GM12873 (cell line): ENCODE measurements at regions not wholly inside any gene's neighbourhood (a gene's known extent, or its start where the extent isn't known, plus 50 kb on each side); places are given as distances from the start of the nearest gene placed in this dataset.

Experiments used
- CTCF ChIP-seq: IDR thresholded peaks from 2 replicates; pipeline ENCODE4 v1.5.1; 2012; ENCODE audit warnings: low read depth, mild to moderate bottlenecking, moderate library complexity, low read length, control low read depth; ENCODE audit not compliant: insufficient read depth; ENCODE audit errors: missing control alignments

DNA sequence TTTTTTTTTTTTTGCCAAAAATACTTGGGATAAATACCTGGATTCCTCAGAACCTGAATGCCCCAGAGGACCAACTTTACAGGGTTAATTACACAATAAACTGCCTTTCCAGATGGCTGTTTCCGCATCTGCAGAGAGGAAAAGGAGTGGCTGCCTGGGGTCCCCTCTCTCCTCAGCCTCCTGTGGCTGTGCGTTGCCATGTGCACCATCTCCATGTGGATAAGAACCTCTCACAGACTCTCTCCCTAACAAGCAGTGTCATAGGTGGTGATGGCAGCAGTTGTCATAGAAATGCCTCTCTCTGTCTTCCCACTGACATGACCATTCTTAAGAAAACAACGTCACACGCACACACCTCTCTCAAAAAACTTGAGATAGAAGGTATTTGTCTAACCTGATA lies 179.4 kb downstream of the RPLP1 start:
- TF ChIP-seq CTCF: no peak

GRCh38 chr15:69634860-69635259 lies 182.2 kb downstream of the RPLP1 start:
- TF ChIP-seq CTCF: no peak

GRCh38 chr15:69636169-69636915 lies 183.7 kb downstream of the RPLP1 start:
- TF ChIP-seq CTCF: no peak

GRCh38 chr15:69637818-69638217 lies 185.2 kb downstream of the RPLP1 start:
- TF ChIP-seq CTCF: no peak

DNA sequence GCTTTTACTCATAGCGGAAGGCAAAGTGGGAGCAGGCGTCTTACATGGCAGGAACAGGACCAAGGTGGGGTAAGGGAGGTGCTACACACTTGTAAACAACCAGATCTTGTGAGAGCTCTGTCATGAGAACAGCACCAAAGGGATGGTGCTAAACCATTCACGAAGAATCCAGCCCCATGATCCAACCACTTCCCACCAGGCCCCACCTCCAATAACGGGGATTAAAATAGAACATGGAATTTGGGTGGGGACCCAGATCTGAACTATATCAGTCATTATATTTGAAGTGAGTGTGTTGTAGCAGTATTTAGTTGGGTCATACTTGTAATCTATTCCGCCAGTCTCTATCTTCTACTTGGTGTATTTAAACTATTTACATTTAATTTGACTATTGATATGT lies 190.9 kb downstream of the RPLP1 start:
- TF ChIP-seq CTCF: no peak

DNA sequence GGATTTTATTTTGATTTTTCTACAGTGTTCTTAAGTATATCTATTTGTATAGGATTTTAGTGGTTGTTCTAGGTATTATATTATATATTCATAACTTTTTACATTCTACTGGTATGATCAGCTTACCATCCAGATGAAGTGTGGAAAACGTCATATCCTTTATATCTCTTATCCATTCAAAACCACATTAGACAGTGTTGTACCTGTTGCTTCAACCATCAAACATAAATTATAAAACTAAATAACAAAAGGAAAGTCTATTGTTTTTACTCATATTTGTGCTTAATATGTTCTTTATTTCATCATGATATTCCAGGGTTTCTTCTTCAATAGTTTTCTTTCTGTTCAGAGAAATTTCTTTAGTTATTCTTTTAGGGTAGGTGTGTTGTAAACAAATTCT lies 191.4 kb downstream of the RPLP1 start:
- no peak for TF ChIP-seq CTCF

- TF ChIP-seq CTCF: no peak
These were observed 192.3 kb downstream of the RPLP1 start for GRCh38 chr15:69644876-69645275.
